ENCODE measurements at regions not wholly inside any gene's neighbourhood (a gene's known extent, or its start where the extent isn't known, plus 50 kb on each side); places are given as distances from the start of the nearest gene placed in this dataset.

GRCh38 chr11:80958361-80958760 is 1517.5 kb upstream of the TENM4 start:
- TF ChIP-seq EZH2phosphoT487 (IDR thresholded peaks at IDR 0.05): no peak
- no peak for TF ChIP-seq CTCF (IDR thresholded peaks at IDR 0.05)

Measured in neural progenitor cell (in vitro differentiated cells).